ENCODE measurements at regions not wholly inside any gene's neighbourhood (a gene's known extent, or its start where the extent isn't known, plus 50 kb on each side); places are given as distances from the start of the nearest gene placed in this dataset.

DNA sequence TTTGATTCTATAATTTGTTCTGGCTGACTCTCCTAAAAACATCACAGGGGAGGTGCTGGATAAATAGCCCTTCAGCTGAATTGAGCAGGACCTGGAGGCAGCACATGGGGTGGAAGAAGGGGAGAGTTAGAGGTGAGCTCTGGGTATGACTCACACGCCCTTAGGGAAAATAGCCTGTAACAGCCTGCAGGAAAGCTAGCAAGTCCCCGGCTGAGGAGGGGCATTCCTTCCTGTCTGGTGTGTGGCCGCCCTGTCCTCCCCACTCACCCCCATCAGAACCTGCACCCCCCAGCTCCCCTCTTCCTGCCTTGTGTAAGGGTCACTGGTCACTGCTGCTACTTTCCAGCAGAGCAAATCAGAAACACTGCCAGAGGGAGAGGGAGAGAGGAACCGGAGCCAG, 187.4 kb downstream of the C16orf95 start:
- no peak for TF ChIP-seq CTCF (IDR thresholded peaks at IDR 0.05)
- H3K27ac ChIP-seq, result no peak overlapping the region
- DNase-seq (ENCODE audit: low spot score), result no peak

GRCh38 chr16:87131061-87131995, 185.9 kb downstream of the C16orf95 start:
- DNase-seq (ENCODE audit: low spot score), result no peak
- TF ChIP-seq CTCF (IDR thresholded peaks at IDR 0.05), result no peak
- H3K27ac ChIP-seq, result no peak overlapping the region
- no peak overlapping the region for H3K4me3 ChIP-seq

More for the DNA sequence above, 187.4 kb downstream of the C16orf95 start:
- H3K4me3 ChIP-seq, result no peak overlapping the region

DNA sequence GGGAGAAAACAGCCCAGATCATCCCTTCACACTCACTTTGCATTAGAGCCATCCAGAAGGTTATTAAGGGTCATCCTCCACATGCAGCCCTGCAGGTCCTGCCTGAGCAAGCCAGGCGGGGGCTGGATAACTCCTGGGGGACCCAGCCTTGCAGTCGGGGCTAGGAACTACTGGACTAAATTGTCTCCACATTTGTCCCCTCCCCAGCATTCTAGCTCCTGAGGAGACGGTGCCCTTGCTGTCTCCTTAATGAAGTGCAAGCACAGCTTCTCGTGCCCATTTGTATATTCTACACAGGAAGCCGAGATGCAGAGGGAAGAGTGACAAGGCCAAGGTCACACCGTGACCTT, 185.2 kb downstream of the C16orf95 start:
- no peak for DNase-seq (ENCODE audit: low spot score)
- no peak overlapping the region for H3K27ac ChIP-seq
- H3K4me3 ChIP-seq, result no peak overlapping the region
- no peak for TF ChIP-seq CTCF (IDR thresholded peaks at IDR 0.05)

- Histone ChIP-seq H3K4me3 (no peak overlapping the region), H3K27ac (peak overlapping the region in 1 of 2 donors; percentile 26)
- no peak for DNase-seq (ENCODE audit: low spot score)
- no peak for TF ChIP-seq CTCF (IDR thresholded peaks at IDR 0.05)
Observed at GRCh38 chr16:87132361-87133014, 184.7 kb downstream of the C16orf95 start.

GRCh38 chr16:87133112-87133850, 183.9 kb downstream of the C16orf95 start:
- TF ChIP-seq CTCF (IDR thresholded peaks at IDR 0.05), result no peak
- Histone ChIP-seq H3K27ac (peak overlapping the region in 1 of 2 donors; percentile 26), H3K4me3 (no peak overlapping the region)
- DNase-seq (ENCODE audit: low spot score), result no peak

- DNase-seq (ENCODE audit: low spot score), result no peak
- no peak overlapping the region for H3K27ac ChIP-seq
- H3K4me3 ChIP-seq, result no peak overlapping the region
- no peak for TF ChIP-seq CTCF (IDR thresholded peaks at IDR 0.05)
Observed at GRCh38 chr16:87133966-87134627, 183.1 kb downstream of the C16orf95 start.

All from coronary artery (tissue), 2 donors.